ENCODE measurements at regions not wholly inside any gene's neighbourhood (a gene's known extent, or its start where the extent isn't known, plus 50 kb on each side); places are given as distances from the start of the nearest gene placed in this dataset.

GRCh38 chr1:38571726-38572125 is 287.8 kb downstream of the RRAGC start:
- POLR2A ChIA-PET, result no interaction called here
- H3K27me3 Mint-ChIP-seq, result peaks cover 24% of the 10 kb centered on the region
- no peak for DNase-seq
- ATAC-seq (ENCODE audit: low read depth), result no peak
- CTCF ChIA-PET, result no interaction called here
- no peak overlapping the region for H3K27ac Mint-ChIP-seq
- H3K9me3 Mint-ChIP-seq, result no peaks in the 10 kb centered on the region
- no peak for TF ChIP-seq CTCF (IDR thresholded peaks at IDR 0.05)
- intact Hi-C loops (cut with micrococcal nuclease), result no loop called here
- H3K4me3 Mint-ChIP-seq, result no peak overlapping the region
- H3K4me1 Mint-ChIP-seq, result no peaks in the 10 kb centered on the region
- no peaks in the 10 kb centered on the region for H3K36me3 Mint-ChIP-seq (ENCODE audit: low read depth)

GRCh38 chr1:38570657-38570975 is 289.0 kb downstream of the RRAGC start:
- ATAC-seq (ENCODE audit: low read depth) (no peak), DNase-seq (no peak)
- intact Hi-C loops (cut with micrococcal nuclease), result no loop called here
- Mint-ChIP-seq H3K4me1 (no peaks in the 10 kb centered on the region), H3K9me3 (no peaks in the 10 kb centered on the region), H3K4me3 (no peak overlapping the region), H3K36me3 (ENCODE audit: low read depth) (no peaks in the 10 kb centered on the region), H3K27ac (no peak overlapping the region), H3K27me3 (peaks cover 28% of the 10 kb centered on the region)
- no peak for TF ChIP-seq CTCF (IDR thresholded peaks at IDR 0.05)
- ChIA-PET POLR2A (interaction anchor here (1.3 kb wide), 1 partner anchor 11 kb away, joined by 5 read pairs; no protein-coding TSS in a partner anchor), CTCF (no interaction called here)

GRCh38 chr1:38569932-38570656 is 289.5 kb downstream of the RRAGC start:
- Mint-ChIP-seq H3K9me3 (no peaks in the 10 kb centered on the region), H3K4me3 (no peak overlapping the region), H3K36me3 (ENCODE audit: low read depth) (no peaks in the 10 kb centered on the region), H3K27ac (no peak overlapping the region), H3K27me3 (peaks cover 28% of the 10 kb centered on the region), H3K4me1 (no peaks in the 10 kb centered on the region)
- no peak for DNase-seq
- ATAC-seq (ENCODE audit: low read depth), result no peak
- POLR2A ChIA-PET, result interaction anchor here (1.3 kb wide), 1 partner anchor 11 kb away, joined by 5 read pairs; no protein-coding TSS in a partner anchor
- intact Hi-C loops (cut with micrococcal nuclease), result no loop called here
- CTCF ChIA-PET, result no interaction called here
- no peak for TF ChIP-seq CTCF (IDR thresholded peaks at IDR 0.05)

- Mint-ChIP-seq H3K4me1 (peaks cover 1% of the 10 kb centered on the region), H3K27ac (no peak overlapping the region), H3K27me3 (peaks cover 28% of the 10 kb centered on the region), H3K36me3 (ENCODE audit: low read depth) (no peaks in the 10 kb centered on the region), H3K9me3 (no peaks in the 10 kb centered on the region), H3K4me3 (no peak overlapping the region)
- DNase-seq (no peak), ATAC-seq (ENCODE audit: low read depth) (no peak)
- intact Hi-C loops (cut with micrococcal nuclease), result no loop called here
- ChIA-PET POLR2A (interaction anchor here (0.6 to 0.8 kb wide), 2 partner anchors 9 to 1064 kb away, joined by 3 read pairs; no protein-coding TSS in a partner anchor), CTCF (interaction anchor here (0.6 to 0.9 kb wide), 2 partner anchors 27 to 34 kb away, joined by 3 read pairs; no protein-coding TSS in a partner anchor)
- TF ChIP-seq CTCF (IDR thresholded peaks at IDR 0.05), result no peak
Measured at GRCh38 chr1:38568061-38568857, 291.3 kb downstream of the RRAGC start.

GRCh38 chr1:38567401-38567800 is 292.2 kb downstream of the RRAGC start:
- no peak for TF ChIP-seq CTCF (IDR thresholded peaks at IDR 0.05)
- ATAC-seq (ENCODE audit: low read depth) (no peak), DNase-seq (no peak)
- ChIA-PET CTCF (interaction anchor here (0.9 kb wide), 1 partner anchor 26 kb away, joined by 3 read pairs; no protein-coding TSS in a partner anchor), POLR2A (interaction anchor here (0.6 kb wide), 1 partner anchor 1063 kb away, joined by 3 read pairs; no protein-coding TSS in a partner anchor)
- H3K9me3 Mint-ChIP-seq, result no peaks in the 10 kb centered on the region
- H3K36me3 Mint-ChIP-seq (ENCODE audit: low read depth), result no peaks in the 10 kb centered on the region
- no peak overlapping the region for H3K27ac Mint-ChIP-seq
- H3K4me3 Mint-ChIP-seq, result no peak overlapping the region
- peaks cover 7% of the 10 kb centered on the region for H3K4me1 Mint-ChIP-seq
- H3K27me3 Mint-ChIP-seq, result peaks cover 26% of the 10 kb centered on the region
- intact Hi-C loops (cut with micrococcal nuclease), result no loop called here

Data from activated B cell treated with CpG ODN at 0.5 μM for 24 hours (primary cell).